Endothelial cell (in vitro differentiated cells): ENCODE measurements at regions not wholly inside any gene's neighbourhood (a gene's known extent, or its start where the extent isn't known, plus 50 kb on each side); places are given as distances from the start of the nearest gene placed in this dataset.

Experiments used
- DNase-seq: peaks from one replicate; pipeline ENCODE4 v3.0.0; 2021; ENCODE audit warnings: low spot score
- H3K27ac Mint-ChIP-seq: one replicate; pipeline ENCODE4 v1.8.0; 2021; ENCODE audit warnings: mixed read lengths, inconsistent platforms; ENCODE audit not compliant: unreplicated experiment
- H3K27me3 Mint-ChIP-seq: one replicate; pipeline ENCODE4 v1.8.0; 2021; ENCODE audit warnings: mild to moderate bottlenecking, moderate library complexity, mixed read lengths, inconsistent platforms; ENCODE audit not compliant: unreplicated experiment
- H3K36me3 Mint-ChIP-seq: one replicate; pipeline ENCODE4 v1.8.0; 2021; ENCODE audit warnings: mild to moderate bottlenecking, low read depth, mixed read lengths, inconsistent platforms; ENCODE audit not compliant: unreplicated experiment
- H3K4me1 Mint-ChIP-seq: one replicate; pipeline ENCODE4 v1.8.0; 2021; ENCODE audit warnings: mild to moderate bottlenecking, mixed read lengths, inconsistent platforms; ENCODE audit not compliant: unreplicated experiment
- H3K4me3 Mint-ChIP-seq: one replicate; pipeline ENCODE4 v1.8.0; 2021; ENCODE audit warnings: mild to moderate bottlenecking, mixed read lengths, inconsistent platforms; ENCODE audit not compliant: unreplicated experiment
- H3K9me3 Mint-ChIP-seq: one replicate; pipeline ENCODE4 v1.8.0; 2021; ENCODE audit warnings: mixed read lengths, inconsistent platforms; ENCODE audit not compliant: unreplicated experiment
- CTCF ChIP-seq: fragments of 200-600 bp; sonication (generic); IDR thresholded peaks from one replicate; pipeline ENCODE4 v1.5.0; 2021; ENCODE audit warnings: antibody characterized with exemption; ENCODE audit not compliant: unreplicated experiment

- no peaks in the 10 kb centered on the region for H3K27me3 Mint-ChIP-seq
Observed at GRCh38 chr2:40642726-40643125, 190.8 kb upstream of the SLC8A1 start.

GRCh38 chr2:40646642-40647041, 194.8 kb upstream of the SLC8A1 start:
- no peak overlapping the region for H3K4me3 Mint-ChIP-seq

More at GRCh38 chr2:40642726-40643125, 190.8 kb upstream of the SLC8A1 start:
- no peak for TF ChIP-seq CTCF
- no peak for DNase-seq
- Mint-ChIP-seq H3K9me3 (no peaks in the 10 kb centered on the region), H3K4me3 (no peak overlapping the region), H3K4me1 (no peaks in the 10 kb centered on the region), H3K36me3 (no peaks in the 10 kb centered on the region), H3K27ac (no peak overlapping the region)

GRCh38 chr2:40652155-40652554, 200.3 kb upstream of the SLC8A1 start:
- TF ChIP-seq CTCF = no peak
- Mint-ChIP-seq H3K4me3 (no peak overlapping the region), H3K9me3 (no peaks in the 10 kb centered on the region), H3K27me3 (no peaks in the 10 kb centered on the region), H3K4me1 (no peaks in the 10 kb centered on the region), H3K36me3 (no peaks in the 10 kb centered on the region), H3K27ac (no peak overlapping the region)
- DNase-seq = no peak

More at GRCh38 chr2:40646642-40647041, 194.8 kb upstream of the SLC8A1 start:
- H3K4me1 Mint-ChIP-seq = no peaks in the 10 kb centered on the region
- no peak overlapping the region for H3K27ac Mint-ChIP-seq
- TF ChIP-seq CTCF = no peak
- no peaks in the 10 kb centered on the region for H3K9me3 Mint-ChIP-seq
- no peaks in the 10 kb centered on the region for H3K27me3 Mint-ChIP-seq
- H3K36me3 Mint-ChIP-seq = no peaks in the 10 kb centered on the region
- DNase-seq = no peak

- no peak for DNase-seq
- no peak overlapping the region for H3K27ac Mint-ChIP-seq
- H3K9me3 Mint-ChIP-seq = no peaks in the 10 kb centered on the region
- H3K36me3 Mint-ChIP-seq = no peaks in the 10 kb centered on the region
- no peaks in the 10 kb centered on the region for H3K27me3 Mint-ChIP-seq
- TF ChIP-seq CTCF = no peak
- no peak overlapping the region for H3K4me3 Mint-ChIP-seq
- no peaks in the 10 kb centered on the region for H3K4me1 Mint-ChIP-seq
Observed at GRCh38 chr2:40653829-40654228, 201.9 kb upstream of the SLC8A1 start.

GRCh38 chr2:40654346-40654745, 202.5 kb upstream of the SLC8A1 start:
- Mint-ChIP-seq H3K4me3 (no peak overlapping the region), H3K9me3 (no peaks in the 10 kb centered on the region)
- no peak for DNase-seq

More at GRCh38 chr2:40654346-40654745, 202.5 kb upstream of the SLC8A1 start:
- Mint-ChIP-seq H3K27ac (no peak overlapping the region), H3K27me3 (no peaks in the 10 kb centered on the region), H3K4me1 (no peaks in the 10 kb centered on the region), H3K36me3 (no peaks in the 10 kb centered on the region)
- no peak for TF ChIP-seq CTCF
